H9 (cell line): ENCODE measurements at regions not wholly inside any gene's neighbourhood (a gene's known extent, or its start where the extent isn't known, plus 50 kb on each side); places are given as distances from the start of the nearest gene placed in this dataset.

ENCODE experiments used
- DNase-seq: peaks from one replicate; pipeline ENCODE4 v3.0.0-alpha.2; 2017
- H2AFZ ChIP-seq: one replicate; pipeline ENCODE4 v1.6.1; 2013; ENCODE audit warnings: mild to moderate bottlenecking, low read length, control low read depth, moderate library complexity
- H2AK5ac ChIP-seq: 2 replicates; pipeline ENCODE4 v1.6.1; 2013; ENCODE audit warnings: low read length, control low read depth, mixed read lengths; ENCODE audit not compliant: insufficient read length
- H2BK120ac ChIP-seq: one replicate; pipeline ENCODE4 v1.6.1; 2013; ENCODE audit warnings: low read depth, mild to moderate bottlenecking, low read length, control low read depth, inconsistent platforms; ENCODE audit not compliant: poor library complexity, severe bottlenecking
- H2BK12ac ChIP-seq: 2 replicates; pipeline ENCODE4 v1.6.1; 2013; ENCODE audit warnings: low read length, control low read depth, mixed read lengths, low read depth; ENCODE audit not compliant: insufficient read length
- H2BK15ac ChIP-seq: 2 replicates; pipeline ENCODE4 v1.6.1; 2013; ENCODE audit warnings: low read depth, low read length, control low read depth
- H2BK20ac ChIP-seq: one replicate; pipeline ENCODE4 v1.6.1; 2013; ENCODE audit warnings: low read depth, mild to moderate bottlenecking, low read length, control low read depth, inconsistent platforms; ENCODE audit not compliant: poor library complexity, severe bottlenecking
- H2BK5ac ChIP-seq: 2 replicates; pipeline ENCODE4 v1.6.1; 2013; ENCODE audit warnings: low read length, control low read depth, mixed read lengths; ENCODE audit not compliant: insufficient read length
- H3K14ac ChIP-seq: 2 replicates; pipeline ENCODE4 v1.6.1; 2013; ENCODE audit warnings: low read length, control low read depth; ENCODE audit not compliant: insufficient read depth
- H3K18ac ChIP-seq: 2 replicates; pipeline ENCODE4 v1.6.1; 2013; ENCODE audit warnings: low read depth, mild to moderate bottlenecking, mixed read lengths, low read length, control low read depth; ENCODE audit not compliant: insufficient read length
- H3K23ac ChIP-seq: 2 replicates; pipeline ENCODE4 v1.6.1; 2013; ENCODE audit warnings: low read length, control low read depth, mixed read lengths, low read depth; ENCODE audit not compliant: insufficient read length
- H3K23me2 ChIP-seq: 2 replicates; pipeline ENCODE4 v1.6.1; 2013; ENCODE audit warnings: low read depth, mild to moderate bottlenecking, mixed read lengths, low read length, control low read depth; ENCODE audit not compliant: insufficient read length, poor library complexity, severe bottlenecking
- H3K27ac ChIP-seq: 2 replicates; pipeline ENCODE4 v1.5.1; 2013; ENCODE audit warnings: low read length, control low read depth, mixed read lengths, low read depth; ENCODE audit not compliant: insufficient read length
- H3K27me3 ChIP-seq: 2 replicates; pipeline ENCODE4 v1.6.1; 2013; ENCODE audit warnings: low read length, control low read depth, inconsistent platforms; ENCODE audit not compliant: insufficient read depth
- H3K4ac ChIP-seq: 2 replicates; pipeline ENCODE4 v1.6.1; 2013; ENCODE audit warnings: low read depth, mild to moderate bottlenecking, control low read depth, inconsistent platforms, low read length, moderate library complexity
- H3K4me1 ChIP-seq: 2 replicates; pipeline ENCODE4 v1.6.1; 2013; ENCODE audit warnings: low read length, control low read depth, inconsistent platforms; ENCODE audit not compliant: insufficient read depth
- H3K4me2 ChIP-seq: 2 replicates; pipeline ENCODE4 v1.6.1; 2013; ENCODE audit warnings: low read length, control low read depth, mixed read lengths; ENCODE audit not compliant: insufficient read length, insufficient read depth
- H3K56ac ChIP-seq: 2 replicates; pipeline ENCODE4 v1.6.1; 2013; ENCODE audit warnings: low read depth, mild to moderate bottlenecking, mixed read lengths, low read length, control low read depth; ENCODE audit not compliant: insufficient read length
- H3K79me1 ChIP-seq: 2 replicates; pipeline ENCODE4 v1.6.1; 2013; ENCODE audit warnings: low read depth, mild to moderate bottlenecking, moderate library complexity, low read length, control low read depth, inconsistent platforms; ENCODE audit not compliant: insufficient read depth, poor library complexity, severe bottlenecking
- H3K79me2 ChIP-seq: 2 replicates; pipeline ENCODE4 v1.6.1; 2013; ENCODE audit warnings: low read length, control low read depth, inconsistent platforms; ENCODE audit not compliant: insufficient read depth
- H3K9ac ChIP-seq: 2 replicates; pipeline ENCODE4 v1.6.1; 2013; ENCODE audit warnings: low read length, control low read depth, mixed read lengths; ENCODE audit not compliant: insufficient read length; ENCODE audit errors: extremely low read depth
- H3K9me3 ChIP-seq: one replicate; pipeline ENCODE4 v1.6.1; 2013; ENCODE audit warnings: low read depth, low read length, inconsistent platforms; ENCODE audit not compliant: control insufficient read depth
- H3T11ph ChIP-seq: one replicate; pipeline ENCODE4 v1.6.1; 2013; ENCODE audit warnings: mild to moderate bottlenecking, low read length, control low read depth, inconsistent platforms
- H4K20me1 ChIP-seq: one replicate; pipeline ENCODE4 v1.6.1; 2013; ENCODE audit not compliant: control insufficient read depth, insufficient read length, insufficient read depth
- H4K5ac ChIP-seq: 2 replicates; pipeline ENCODE4 v1.6.1; 2013; ENCODE audit warnings: low read depth, mild to moderate bottlenecking, mixed read lengths, low read length, control low read depth; ENCODE audit not compliant: insufficient read length
- H4K8ac ChIP-seq: replicated peaks from 2 replicates; pipeline ENCODE4 v1.6.1; 2013; ENCODE audit warnings: low read length, control low read depth, mixed read lengths, low read depth; ENCODE audit not compliant: insufficient read length
- H4K91ac ChIP-seq: 2 replicates; pipeline ENCODE4 v1.6.1; 2013; ENCODE audit warnings: low read depth, mild to moderate bottlenecking, moderate library complexity, mixed read lengths, low read length, control low read depth; ENCODE audit not compliant: insufficient read length
- H3K27ac Mint-ChIP-seq, 3 experiments: 2 replicates in 2 of 3; 3 replicates in 1 of 3; pipeline ENCODE4 v1.8.0; 2020 to 2021; ENCODE audit warnings: mixed read lengths in 3 of 3, mild to moderate bottlenecking in 1 of 3, moderate library complexity in 1 of 3
- H3K27me3 Mint-ChIP-seq: 2 replicates; pipeline ENCODE4 v1.8.0; 2021; ENCODE audit warnings: low read depth, mild to moderate bottlenecking, moderate library complexity, mixed read lengths
- H3K36me3 Mint-ChIP-seq, 3 experiments: 2 replicates in 2 of 3; 3 replicates in 1 of 3; pipeline ENCODE4 v1.8.0; 2020 to 2021; ENCODE audit warnings: low read depth in 3 of 3, mixed read lengths in 3 of 3; ENCODE audit not compliant: insufficient read depth in 1 of 3
- H3K4me1 Mint-ChIP-seq, 2 experiments: 2 replicates each; pipeline ENCODE4 v1.8.0; 2020; ENCODE audit warnings: mixed read lengths in 2 of 2
- H3K4me3 Mint-ChIP-seq, 2 experiments: 2 replicates in 1 of 2; 3 replicates in 1 of 2; pipeline ENCODE4 v1.8.0; 2020 to 2021; ENCODE audit warnings: mild to moderate bottlenecking in 2 of 2, mixed read lengths in 2 of 2, moderate library complexity in 1 of 2
- H3K9me3 Mint-ChIP-seq, 2 experiments: 2 replicates in 1 of 2; 3 replicates in 1 of 2; pipeline ENCODE4 v1.8.0; 2020; ENCODE audit warnings: mild to moderate bottlenecking in 2 of 2, mixed read lengths in 2 of 2, moderate library complexity in 1 of 2
- WGBS: extraction: QIAGEN DNeasy Blood & Tissue Kit; methylation state at CpG from one replicate; pipeline ENCODE4 v1.1.7; 2013; ENCODE audit warnings: missing lambda C conversion rate, low lambda C conversion rate, mixed read lengths; ENCODE audit not compliant: insufficient read length; ENCODE audit errors: extremely low coverage; 5-methylcytosine and 5-hydroxymethylcytosine counted together
- TF ChIP-seq, protein P1 (sequence below): fragments of 200-600 bp; sonication (generic); conservative IDR thresholded peaks from 3 replicates; pipeline ENCODE4 v1.8.0; 2021; ENCODE audit warnings: antibody characterized with exemption, mild to moderate bottlenecking

DNA sequence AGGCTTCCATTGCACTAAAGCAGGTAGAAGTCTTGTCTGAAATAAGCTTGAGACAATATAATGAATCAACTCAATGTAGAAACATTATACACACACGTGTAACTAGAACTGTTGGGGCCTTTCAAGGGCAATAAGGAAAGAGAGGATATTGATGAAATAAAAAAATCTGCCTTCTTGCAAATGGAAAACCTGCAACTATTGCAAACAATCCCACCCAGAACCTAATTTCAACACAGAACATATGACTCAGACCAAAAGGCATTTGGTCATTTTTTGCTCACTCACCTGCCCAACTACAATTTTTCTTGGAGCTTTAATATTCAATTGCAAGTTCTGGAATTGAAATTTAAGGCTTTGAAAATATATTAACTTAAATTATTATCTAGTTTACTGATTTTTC, 900.1 kb downstream of the TTLL7 start:
- Mint-ChIP-seq H3K9me3 (0 out of 5 replicates have a peak, but pooled peaks cover 0 to 2% of the 10 kb centered on the region in 2 experiments), H3K36me3 (peaks cover 0 to 3% (median 2%) of the 10 kb centered on the region in 3 experiments; a peak in 2 of 7 replicates), H3K4me3 (no peak overlapping the region), H3K27ac (no peak overlapping the region), H3K4me1 (peaks cover 10 to 12% of the 10 kb centered on the region in 2 experiments), H3K27me3 (no peaks in the 10 kb centered on the region)
- no peaks in the 10 kb centered on the region for H4K20me1 ChIP-seq
- H3K4me1 ChIP-seq: no peaks in the 10 kb centered on the region
- H2BK12ac ChIP-seq: no peak overlapping the region
- no peak overlapping the region for H3K14ac ChIP-seq
- H2AFZ ChIP-seq: no peak overlapping the region
- H2BK120ac ChIP-seq: no peak overlapping the region
- H3K18ac ChIP-seq: no peak overlapping the region
- H2AK5ac ChIP-seq: no peak overlapping the region
- no peak overlapping the region for H4K8ac ChIP-seq
- no peak overlapping the region for H3T11ph ChIP-seq
- H3K4ac ChIP-seq: no peak overlapping the region
- no peak overlapping the region for H4K91ac ChIP-seq
- WGBS: no CpG with 5 or more reads among the region's 1 CpG
- no peak overlapping the region for H3K4me2 ChIP-seq
- H4K5ac ChIP-seq: no peak overlapping the region
- H2BK20ac ChIP-seq: no peak overlapping the region
- no peak overlapping the region for H3K27ac ChIP-seq
- H2BK5ac ChIP-seq: no peak overlapping the region
- no peak overlapping the region for H3K23ac ChIP-seq
- no peaks in the 10 kb centered on the region for H3K23me2 ChIP-seq
- no peaks in the 10 kb centered on the region for H3K9me3 ChIP-seq
- H3K27me3 ChIP-seq: no peaks in the 10 kb centered on the region
- H3K79me1 ChIP-seq: no peaks in the 10 kb centered on the region
- H3K56ac ChIP-seq: no peak overlapping the region
- no peak overlapping the region for H2BK15ac ChIP-seq
- H3K79me2 ChIP-seq: no peaks in the 10 kb centered on the region
- H3K9ac ChIP-seq: no peak overlapping the region
- TF ChIP-seq, protein P1, sequence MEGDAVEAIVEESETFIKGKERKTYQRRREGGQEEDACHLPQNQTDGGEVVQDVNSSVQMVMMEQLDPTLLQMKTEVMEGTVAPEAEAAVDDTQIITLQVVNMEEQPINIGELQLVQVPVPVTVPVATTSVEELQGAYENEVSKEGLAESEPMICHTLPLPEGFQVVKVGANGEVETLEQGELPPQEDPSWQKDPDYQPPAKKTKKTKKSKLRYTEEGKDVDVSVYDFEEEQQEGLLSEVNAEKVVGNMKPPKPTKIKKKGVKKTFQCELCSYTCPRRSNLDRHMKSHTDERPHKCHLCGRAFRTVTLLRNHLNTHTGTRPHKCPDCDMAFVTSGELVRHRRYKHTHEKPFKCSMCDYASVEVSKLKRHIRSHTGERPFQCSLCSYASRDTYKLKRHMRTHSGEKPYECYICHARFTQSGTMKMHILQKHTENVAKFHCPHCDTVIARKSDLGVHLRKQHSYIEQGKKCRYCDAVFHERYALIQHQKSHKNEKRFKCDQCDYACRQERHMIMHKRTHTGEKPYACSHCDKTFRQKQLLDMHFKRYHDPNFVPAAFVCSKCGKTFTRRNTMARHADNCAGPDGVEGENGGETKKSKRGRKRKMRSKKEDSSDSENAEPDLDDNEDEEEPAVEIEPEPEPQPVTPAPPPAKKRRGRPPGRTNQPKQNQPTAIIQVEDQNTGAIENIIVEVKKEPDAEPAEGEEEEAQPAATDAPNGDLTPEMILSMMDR: no peak
- DNase-seq: no peak
